Esophagus (tissue), 2 donors: ENCODE measurements at regions not wholly inside any gene's neighbourhood (a gene's known extent, or its start where the extent isn't known, plus 50 kb on each side); places are given as distances from the start of the nearest gene placed in this dataset.
"Not testable (repeated sequence)": the region's sequence is repeated elsewhere in the genome, so short reads cannot be mapped to it uniquely, and the experiment has no call there.

ENCODE experiments used
- H3K27ac ChIP-seq, 2 donors: one replicate each; pipeline ENCODE4 v1.5.1; 2013; ENCODE audit warnings: low read depth in 2 of 2, mild to moderate bottlenecking in 2 of 2, inconsistent platforms in 1 of 2, low read length in 1 of 2, moderate library complexity in 1 of 2
- H3K27me3 ChIP-seq, 2 donors: one replicate each; pipeline ENCODE4 v1.6.1; 2013; ENCODE audit warnings: low read length in 2 of 2, control low read depth in 1 of 2, mild to moderate bottlenecking in 1 of 2; ENCODE audit not compliant: insufficient read depth in 2 of 2, control insufficient read depth in 1 of 2
- H3K36me3 ChIP-seq, 2 donors: one replicate each; pipeline ENCODE4 v1.6.1; 2013; ENCODE audit warnings: low read length in 1 of 2; ENCODE audit not compliant: control insufficient read depth in 2 of 2, insufficient read depth in 2 of 2
- H3K4me1 ChIP-seq, 2 donors: one replicate each; pipeline ENCODE4 v1.6.1; 2013; ENCODE audit warnings: low read length in 1 of 2; ENCODE audit not compliant: control insufficient read depth in 2 of 2, insufficient read depth in 2 of 2
- H3K4me3 ChIP-seq, 2 donors: one replicate each; pipeline ENCODE4 v1.5.1; 2013; ENCODE audit warnings: low read length in 2 of 2, mild to moderate bottlenecking in 2 of 2, low read depth in 1 of 2, moderate library complexity in 1 of 2
- H3K9me3 ChIP-seq, 2 donors: one replicate each; pipeline ENCODE4 v1.6.1; 2013; ENCODE audit warnings: mild to moderate bottlenecking in 2 of 2, low read depth in 1 of 2, low read length in 1 of 2, moderate library complexity in 1 of 2; ENCODE audit not compliant: control insufficient read depth in 2 of 2, insufficient read depth in 1 of 2
- whole genome bisulfite sequencing, 2 donors: extraction: QIAGEN DNeasy Blood & Tissue Kit; methylation state at CpG; one replicate each; pipeline ENCODE4 v1.1.7; 2013; 5-methylcytosine and 5-hydroxymethylcytosine counted together
- donor health status: healthy with polysubstance abuse.
- donor health status: Bipolar disorder and iron deficiency.

DNA sequence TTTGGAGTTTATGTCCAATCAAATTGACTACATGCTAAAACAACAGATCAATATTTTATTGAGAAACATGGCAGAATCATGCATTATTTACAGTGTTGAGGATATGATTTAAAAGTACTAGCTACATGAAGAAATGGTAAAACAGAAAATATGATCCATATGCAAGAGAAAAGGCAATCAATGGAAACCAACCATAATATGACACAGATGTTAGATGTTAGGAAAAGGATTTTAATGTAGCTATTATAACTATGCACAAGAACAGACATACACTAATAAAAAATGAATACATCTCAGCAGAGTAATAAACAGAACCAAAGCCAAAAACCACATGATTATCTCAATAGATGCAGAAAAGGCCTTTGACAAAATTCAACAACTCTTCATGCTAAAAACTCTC lies 166.2 kb upstream of the CACNA2D1 start:
- Histone ChIP-seq H3K36me3 (no peaks in the 10 kb centered on the region), H3K4me1 (no peaks in the 10 kb centered on the region), H3K27ac (no peak overlapping the region), H3K9me3 (no peaks in the 10 kb centered on the region), H3K4me3 (no peak overlapping the region), H3K27me3 (no peaks in the 10 kb centered on the region)

DNA sequence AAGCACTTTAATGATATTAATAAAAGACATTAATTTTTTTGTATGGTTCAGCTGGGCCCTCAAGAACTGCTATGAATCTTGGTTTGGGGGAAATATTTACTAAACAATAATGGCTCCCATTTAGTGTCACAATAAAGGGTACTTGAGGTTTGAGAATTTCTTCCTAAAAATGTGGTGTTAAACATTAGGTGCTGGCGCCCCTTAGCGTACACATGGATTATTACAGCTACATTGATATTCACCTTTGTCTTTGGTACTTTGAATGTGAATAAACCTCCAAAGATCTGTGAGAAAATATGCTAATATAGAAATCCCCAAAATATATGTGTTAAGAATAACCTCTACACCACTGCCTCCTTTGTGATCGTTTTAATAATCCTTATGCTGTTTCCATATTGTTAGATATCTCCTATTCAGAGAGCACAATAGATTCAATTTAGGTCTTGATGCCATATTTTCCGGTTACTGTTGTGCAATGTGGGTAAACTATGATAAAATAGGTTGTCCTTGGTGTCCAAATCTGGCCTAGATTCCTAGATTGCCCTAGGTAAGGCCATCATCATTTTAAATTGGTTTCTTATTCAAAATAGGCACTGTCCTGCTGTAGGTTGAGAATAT lies 161.8 kb upstream of the CACNA2D1 start:
- no peak overlapping the region for H3K27ac ChIP-seq

DNA sequence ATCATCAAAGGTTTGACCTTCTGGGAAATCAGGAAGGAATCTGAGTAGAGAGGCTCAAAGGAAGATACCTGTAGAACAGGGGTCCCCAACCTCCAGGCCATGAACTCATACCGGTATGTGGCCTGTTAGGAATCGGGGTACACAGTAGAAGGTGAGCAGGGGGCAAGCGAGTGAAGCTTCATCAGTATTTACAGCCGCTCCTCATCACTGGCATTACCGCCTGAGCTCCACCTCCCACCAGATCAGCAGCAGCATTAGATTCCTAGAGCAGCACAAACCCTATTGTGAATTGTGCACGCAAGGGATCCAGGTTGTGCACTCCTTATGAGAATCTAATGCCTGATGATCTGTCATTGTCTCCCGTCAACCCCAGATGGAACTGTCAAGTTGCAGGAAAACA lies 158.5 kb upstream of the CACNA2D1 start:
- H3K27me3 ChIP-seq: no peaks in the 10 kb centered on the region
- H3K9me3 ChIP-seq: no peaks in the 10 kb centered on the region
- 90 to 96% methylated on average over 7 of the region's 7 CpGs for WGBS, 2 donors
- no peaks in the 10 kb centered on the region for H3K4me1 ChIP-seq
- H3K27ac ChIP-seq: no peak overlapping the region
- H3K36me3 ChIP-seq: no peaks in the 10 kb centered on the region
- H3K4me3 ChIP-seq: no peak overlapping the region

More for the DNA sequence above, 161.8 kb upstream of the CACNA2D1 start:
- no peaks in the 10 kb centered on the region for H3K27me3 ChIP-seq
- no peaks in the 10 kb centered on the region for H3K36me3 ChIP-seq
- no peaks in the 10 kb centered on the region for H3K4me1 ChIP-seq
- H3K9me3 ChIP-seq: no peaks in the 10 kb centered on the region
- 22 to 24% methylated on average over 4 of the region's 4 CpGs for WGBS, 2 donors
- H3K4me3 ChIP-seq: no peak overlapping the region

DNA sequence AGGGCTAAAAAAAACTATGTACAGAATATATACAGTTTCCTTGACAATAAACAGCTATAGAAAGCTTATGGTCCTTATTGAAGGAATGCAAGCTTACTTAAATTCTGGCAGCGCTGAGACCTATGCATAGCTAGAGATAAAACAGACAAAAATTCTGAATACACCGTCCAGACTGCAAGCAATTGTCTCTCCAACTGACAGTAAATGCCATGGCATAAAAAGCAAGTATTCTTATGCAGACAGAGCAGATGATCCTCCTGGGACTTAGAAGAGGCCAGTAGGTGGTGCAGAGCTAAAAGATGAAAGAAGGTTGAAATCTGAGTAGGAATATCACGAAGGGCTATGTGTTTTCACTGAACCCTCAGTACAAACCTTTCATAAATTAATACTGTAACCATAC lies 157.0 kb upstream of the CACNA2D1 start:
- Histone ChIP-seq H3K4me3 (no peak overlapping the region), H3K9me3 (no peaks in the 10 kb centered on the region), H3K27me3 (no peaks in the 10 kb centered on the region), H3K36me3 (no peaks in the 10 kb centered on the region), H3K27ac (no peak overlapping the region), H3K4me1 (no peaks in the 10 kb centered on the region)
- 46 to 55% methylated on average over 3 of the region's 3 CpGs for WGBS, 2 donors

DNA sequence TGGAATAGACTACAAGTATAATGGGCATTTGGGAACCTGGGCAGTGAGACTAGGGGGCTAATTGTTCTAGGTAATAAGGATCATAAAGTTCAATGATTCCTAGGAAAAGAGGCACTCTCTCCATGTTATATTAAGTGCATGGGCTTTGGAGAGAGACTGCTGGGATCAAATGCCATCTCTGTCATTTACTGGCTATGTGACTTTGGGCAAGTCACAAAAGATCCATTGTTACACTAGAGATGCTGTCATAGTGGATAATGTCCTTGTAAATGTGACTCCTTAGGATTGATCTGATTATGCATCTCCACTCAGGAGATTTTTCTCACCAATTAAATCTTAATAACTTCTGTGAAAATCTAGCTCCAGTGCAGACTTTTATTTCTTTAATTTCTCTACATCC lies 156.3 kb upstream of the CACNA2D1 start:
- Histone ChIP-seq H3K36me3 (no peaks in the 10 kb centered on the region), H3K9me3 (no peaks in the 10 kb centered on the region), H3K4me1 (no peaks in the 10 kb centered on the region), H3K4me3 (no peak overlapping the region), H3K27me3 (no peaks in the 10 kb centered on the region), H3K27ac (no peak overlapping the region)

DNA sequence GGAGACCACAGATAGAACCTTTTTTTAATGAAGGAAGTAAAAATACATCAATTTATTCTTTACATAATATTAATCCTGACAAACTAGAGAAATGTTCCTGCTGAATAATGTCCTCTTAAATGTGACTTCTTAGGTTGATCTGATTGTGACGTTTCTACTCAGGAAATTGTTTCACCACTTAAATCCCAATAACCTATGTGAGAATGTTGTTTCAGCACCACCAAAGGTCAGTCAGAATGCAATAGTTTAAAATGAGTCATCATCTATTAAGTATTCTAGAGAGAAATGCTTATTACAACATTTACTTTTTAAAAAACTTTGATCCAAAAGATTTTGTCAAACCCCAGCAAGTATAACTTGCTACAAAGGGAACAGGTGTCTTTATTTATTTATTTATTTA lies 155.4 kb upstream of the CACNA2D1 start:
- Histone ChIP-seq H3K36me3 (no peaks in the 10 kb centered on the region), H3K9me3 (no peaks in the 10 kb centered on the region), H3K27ac (no peak overlapping the region), H3K4me3 (no peak overlapping the region), H3K4me1 (no peaks in the 10 kb centered on the region), H3K27me3 (no peaks in the 10 kb centered on the region)
- WGBS, 2 donors: 32 to 52% methylated on average over 1 of the region's 1 CpG

DNA sequence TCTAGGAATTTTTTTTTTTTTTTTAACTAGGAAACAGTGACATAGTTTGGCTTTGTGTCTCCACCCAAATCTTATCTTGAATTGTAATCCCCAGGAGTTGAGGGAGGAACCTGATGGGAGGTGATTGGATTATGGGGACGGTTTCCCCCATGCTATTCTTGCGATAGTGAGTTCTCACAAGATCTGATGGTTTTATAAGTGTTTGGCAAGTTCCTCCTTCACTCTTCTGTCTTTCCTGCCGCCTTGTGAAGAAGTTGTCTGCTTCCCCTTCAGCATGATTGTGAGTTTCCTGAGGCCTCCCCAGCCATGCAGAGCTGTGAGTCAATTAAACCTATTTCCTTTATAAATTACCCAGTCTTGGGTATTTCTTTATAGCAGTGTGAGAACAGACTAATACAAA lies 152.2 kb upstream of the CACNA2D1 start:
- H3K36me3 ChIP-seq, H3K4me1 ChIP-seq, H3K27me3 ChIP-seq, H3K4me3 ChIP-seq, H3K27ac ChIP-seq, H3K9me3 ChIP-seq: not testable (repeated sequence)
- WGBS, 2 donors: 76 to 79% methylated on average over 3 of the region's 3 CpGs

DNA sequence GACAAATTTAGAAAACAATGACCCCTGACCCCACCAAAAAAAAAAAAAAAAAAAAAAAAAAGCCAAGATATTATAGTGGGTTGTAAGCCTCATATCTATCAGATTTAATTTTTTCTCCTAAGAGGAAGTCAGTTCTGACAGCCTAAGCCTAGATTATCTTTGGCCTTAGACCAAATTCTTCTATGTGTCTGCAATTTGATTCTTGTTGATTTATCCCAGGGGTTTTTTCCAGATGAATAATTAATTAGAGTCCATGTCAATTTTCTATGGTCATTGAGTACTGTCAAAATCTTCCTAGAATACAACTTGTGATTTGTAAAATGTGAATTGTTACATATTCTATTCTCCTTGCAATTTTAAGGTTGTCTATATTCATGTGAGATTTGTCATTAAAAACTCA lies 151.6 kb upstream of the CACNA2D1 start:
- H3K4me1 ChIP-seq: no peaks in the 10 kb centered on the region
- H3K4me3 ChIP-seq: no peak overlapping the region
- no peaks in the 10 kb centered on the region for H3K27me3 ChIP-seq
- no peaks in the 10 kb centered on the region for H3K36me3 ChIP-seq
- no peaks in the 10 kb centered on the region for H3K9me3 ChIP-seq
- no peak overlapping the region for H3K27ac ChIP-seq

DNA sequence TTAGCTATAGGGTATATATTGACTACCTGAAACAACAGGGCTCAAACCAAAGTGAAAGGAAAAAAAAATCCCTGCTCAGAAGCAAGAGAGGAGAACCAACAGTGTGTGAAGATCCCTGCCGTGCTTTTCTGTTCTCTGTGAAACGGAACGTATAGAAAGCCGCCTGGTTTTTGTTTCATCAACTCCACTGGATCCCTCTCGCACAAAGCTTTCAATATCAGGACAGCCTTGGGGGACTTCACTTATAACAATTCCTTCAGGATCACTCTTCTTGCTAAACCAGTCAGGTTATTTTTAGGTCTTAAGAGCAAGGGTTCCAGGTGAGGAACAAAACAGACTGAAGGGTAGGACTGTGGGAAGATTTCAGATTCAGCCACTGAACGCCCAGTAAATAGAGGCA lies 151.1 kb upstream of the CACNA2D1 start:
- Histone ChIP-seq H3K27ac (no peak overlapping the region), H3K36me3 (no peaks in the 10 kb centered on the region), H3K4me1 (no peaks in the 10 kb centered on the region), H3K27me3 (no peaks in the 10 kb centered on the region), H3K9me3 (no peaks in the 10 kb centered on the region), H3K4me3 (no peak overlapping the region)
- WGBS, 2 donors: 37 to 43% methylated on average over 6 of the region's 6 CpGs

DNA sequence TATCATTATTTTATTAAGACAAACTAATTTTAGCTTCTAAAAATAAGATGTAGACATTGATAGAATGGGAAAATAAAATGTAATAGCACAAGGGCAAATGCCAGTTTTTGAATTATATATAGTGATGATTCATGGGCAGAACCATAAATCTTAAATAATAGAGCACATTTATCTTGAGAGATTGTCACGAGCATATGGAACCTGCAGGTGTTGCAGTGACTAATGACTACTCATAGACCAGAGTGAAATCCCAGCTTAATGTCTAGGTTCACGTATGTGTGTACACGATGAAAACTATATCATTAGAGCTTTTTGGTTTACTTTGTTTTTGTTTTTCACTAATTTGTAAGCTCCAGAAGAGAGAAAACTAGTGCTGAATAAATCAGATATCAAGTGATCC lies 150.2 kb upstream of the CACNA2D1 start:
- Histone ChIP-seq H3K4me3 (no peak overlapping the region), H3K9me3 (no peaks in the 10 kb centered on the region), H3K36me3 (no peaks in the 10 kb centered on the region), H3K27me3 (no peaks in the 10 kb centered on the region), H3K4me1 (no peaks in the 10 kb centered on the region), H3K27ac (no peak overlapping the region)
- WGBS, 2 donors: 46 to 53% methylated on average over 3 of the region's 3 CpGs
